Fibroblast of mammary gland (primary cell): ENCODE measurements at regions not wholly inside any gene's neighbourhood (a gene's known extent, or its start where the extent isn't known, plus 50 kb on each side); places are given as distances from the start of the nearest gene placed in this dataset.

ENCODE experiments used
- DNase-seq: peaks from one replicate; pipeline ENCODE4 v3.0.0-alpha.2; 2010; ENCODE audit warnings: low read depth
- H3K4me3 ChIP-seq: 2 replicates; pipeline ENCODE4 v1.5.1; 2011; ENCODE audit warnings: low read depth, mild to moderate bottlenecking, low read length, moderate library complexity; ENCODE audit not compliant: control insufficient read depth
- TF ChIP-seq, protein P1 (sequence below): conservative IDR thresholded peaks from 2 replicates; pipeline ENCODE4 v1.5.1; 2011; ENCODE audit warnings: low read depth, low read length, inconsistent platforms; ENCODE audit not compliant: control insufficient read depth, insufficient read depth

DNA sequence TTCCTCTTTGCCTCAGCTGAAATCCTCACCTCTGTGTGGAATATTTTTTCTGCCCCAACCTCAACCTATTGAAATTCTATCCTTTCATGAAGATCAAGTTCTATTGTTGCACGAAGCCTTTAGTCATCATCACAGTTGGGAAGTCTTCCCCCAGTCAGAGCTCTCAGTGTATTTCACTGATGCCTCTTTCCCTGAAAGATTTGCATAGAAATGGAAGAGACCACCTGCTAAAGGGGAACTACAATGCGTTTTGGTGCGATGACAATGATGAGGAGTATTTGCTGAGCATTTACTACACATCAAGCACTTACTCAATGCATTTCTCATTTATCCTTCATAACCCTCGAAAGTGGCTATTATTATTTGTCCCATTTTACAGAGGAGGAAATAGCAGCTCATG lies 151.2 kb upstream of the KLF3 start:
- no peak overlapping the region for H3K4me3 ChIP-seq
- TF ChIP-seq, protein P1, sequence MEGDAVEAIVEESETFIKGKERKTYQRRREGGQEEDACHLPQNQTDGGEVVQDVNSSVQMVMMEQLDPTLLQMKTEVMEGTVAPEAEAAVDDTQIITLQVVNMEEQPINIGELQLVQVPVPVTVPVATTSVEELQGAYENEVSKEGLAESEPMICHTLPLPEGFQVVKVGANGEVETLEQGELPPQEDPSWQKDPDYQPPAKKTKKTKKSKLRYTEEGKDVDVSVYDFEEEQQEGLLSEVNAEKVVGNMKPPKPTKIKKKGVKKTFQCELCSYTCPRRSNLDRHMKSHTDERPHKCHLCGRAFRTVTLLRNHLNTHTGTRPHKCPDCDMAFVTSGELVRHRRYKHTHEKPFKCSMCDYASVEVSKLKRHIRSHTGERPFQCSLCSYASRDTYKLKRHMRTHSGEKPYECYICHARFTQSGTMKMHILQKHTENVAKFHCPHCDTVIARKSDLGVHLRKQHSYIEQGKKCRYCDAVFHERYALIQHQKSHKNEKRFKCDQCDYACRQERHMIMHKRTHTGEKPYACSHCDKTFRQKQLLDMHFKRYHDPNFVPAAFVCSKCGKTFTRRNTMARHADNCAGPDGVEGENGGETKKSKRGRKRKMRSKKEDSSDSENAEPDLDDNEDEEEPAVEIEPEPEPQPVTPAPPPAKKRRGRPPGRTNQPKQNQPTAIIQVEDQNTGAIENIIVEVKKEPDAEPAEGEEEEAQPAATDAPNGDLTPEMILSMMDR: no peak
- no peak for DNase-seq

DNA sequence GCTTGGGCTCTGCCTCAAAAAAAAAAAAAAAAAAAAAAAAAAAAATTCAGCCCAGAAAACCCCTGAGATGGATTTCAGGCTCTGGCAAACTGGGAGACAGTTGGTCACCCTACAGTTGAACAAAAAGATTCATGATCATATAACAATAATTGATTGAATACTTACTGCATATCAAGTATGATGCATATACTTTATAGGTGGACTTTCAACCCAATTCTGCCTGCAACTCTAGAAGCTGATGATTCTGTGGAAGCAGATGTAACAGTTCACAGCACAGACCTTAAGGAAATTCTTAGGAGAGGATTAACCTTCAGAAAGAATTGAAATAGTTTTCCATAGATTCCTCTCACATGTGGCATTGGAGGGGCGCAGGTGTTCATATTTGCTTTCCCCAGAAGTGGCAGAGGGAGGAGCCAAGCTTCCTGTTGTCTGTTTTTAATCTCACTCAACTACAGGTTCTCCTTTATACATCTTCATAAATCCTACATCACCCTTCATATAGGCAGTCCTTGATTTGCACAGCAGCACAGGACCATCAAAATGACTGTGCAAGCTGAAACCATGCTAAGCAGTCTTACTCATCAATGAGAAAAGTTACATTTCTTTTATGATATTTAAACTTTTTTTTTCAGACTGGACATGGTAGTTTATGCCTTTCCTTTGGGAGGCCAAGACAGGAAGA lies 149.4 kb upstream of the KLF3 start:
- no peak overlapping the region for H3K4me3 ChIP-seq
- TF ChIP-seq, protein P1: no peak
- DNase-seq: no peak

DNA sequence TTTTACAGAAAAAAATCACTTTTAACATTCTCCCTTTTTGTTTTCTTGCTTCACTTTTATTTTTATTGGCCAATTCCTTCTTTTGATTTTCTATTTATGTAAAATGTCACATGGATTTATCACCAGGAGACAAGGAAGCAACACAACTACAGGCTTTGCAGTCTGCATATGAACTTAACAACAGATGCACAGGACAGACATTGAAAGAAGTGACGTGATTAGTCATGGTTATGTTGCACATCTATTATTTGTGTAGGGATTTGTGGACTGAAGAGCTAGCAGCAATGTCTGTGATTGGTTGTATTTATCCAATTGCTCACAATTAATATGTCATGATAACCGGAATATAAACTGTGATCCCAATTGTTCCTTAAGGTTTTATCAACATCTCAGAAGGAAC lies 147.8 kb upstream of the KLF3 start:
- no peak overlapping the region for H3K4me3 ChIP-seq
- TF ChIP-seq, protein P1: no peak
- DNase-seq: no peak

DNA sequence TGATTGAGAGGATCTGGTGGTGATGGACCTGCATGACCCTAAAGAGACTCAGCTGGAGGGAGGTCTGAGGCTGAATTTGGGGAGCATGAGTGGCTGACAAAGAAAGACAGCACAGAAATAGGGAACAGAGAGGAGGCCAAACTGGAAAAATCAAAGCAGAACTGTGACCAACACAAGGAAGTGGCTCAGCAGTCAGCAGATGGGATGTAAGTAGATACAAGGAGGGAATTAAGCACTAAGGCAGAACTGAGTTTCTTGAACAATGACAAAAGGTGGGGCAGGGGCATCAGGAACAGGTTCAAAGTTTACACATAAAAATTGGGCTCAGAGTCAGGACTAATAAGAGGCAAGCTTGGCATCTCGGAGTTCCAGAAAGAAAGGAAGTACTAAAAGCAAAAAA lies 144.3 kb upstream of the KLF3 start:
- H3K4me3 ChIP-seq: no peak overlapping the region
- DNase-seq: no peak
- TF ChIP-seq, protein P1: no peak

DNA sequence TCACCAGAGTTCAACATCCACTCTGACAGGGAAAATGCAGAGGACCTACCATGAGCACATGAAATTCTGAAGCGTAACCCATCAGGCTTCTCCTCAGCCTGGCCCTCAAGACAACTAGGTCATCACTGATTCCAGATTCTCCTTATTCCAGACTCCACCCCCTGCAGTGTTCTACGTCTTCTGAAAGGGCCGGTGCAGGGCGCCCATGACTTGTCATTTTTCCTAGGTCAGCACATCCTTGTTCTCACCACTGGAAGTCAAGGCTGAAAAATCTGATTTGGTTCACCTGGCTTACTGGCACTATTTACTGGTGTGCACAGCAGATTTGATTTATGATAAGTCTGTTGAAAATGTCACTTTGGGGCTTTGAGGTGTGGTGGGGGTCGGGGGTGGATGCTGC lies 140.9 kb upstream of the KLF3 start:
- no peak overlapping the region for H3K4me3 ChIP-seq
- TF ChIP-seq, protein P1: no peak
- no peak for DNase-seq

DNA sequence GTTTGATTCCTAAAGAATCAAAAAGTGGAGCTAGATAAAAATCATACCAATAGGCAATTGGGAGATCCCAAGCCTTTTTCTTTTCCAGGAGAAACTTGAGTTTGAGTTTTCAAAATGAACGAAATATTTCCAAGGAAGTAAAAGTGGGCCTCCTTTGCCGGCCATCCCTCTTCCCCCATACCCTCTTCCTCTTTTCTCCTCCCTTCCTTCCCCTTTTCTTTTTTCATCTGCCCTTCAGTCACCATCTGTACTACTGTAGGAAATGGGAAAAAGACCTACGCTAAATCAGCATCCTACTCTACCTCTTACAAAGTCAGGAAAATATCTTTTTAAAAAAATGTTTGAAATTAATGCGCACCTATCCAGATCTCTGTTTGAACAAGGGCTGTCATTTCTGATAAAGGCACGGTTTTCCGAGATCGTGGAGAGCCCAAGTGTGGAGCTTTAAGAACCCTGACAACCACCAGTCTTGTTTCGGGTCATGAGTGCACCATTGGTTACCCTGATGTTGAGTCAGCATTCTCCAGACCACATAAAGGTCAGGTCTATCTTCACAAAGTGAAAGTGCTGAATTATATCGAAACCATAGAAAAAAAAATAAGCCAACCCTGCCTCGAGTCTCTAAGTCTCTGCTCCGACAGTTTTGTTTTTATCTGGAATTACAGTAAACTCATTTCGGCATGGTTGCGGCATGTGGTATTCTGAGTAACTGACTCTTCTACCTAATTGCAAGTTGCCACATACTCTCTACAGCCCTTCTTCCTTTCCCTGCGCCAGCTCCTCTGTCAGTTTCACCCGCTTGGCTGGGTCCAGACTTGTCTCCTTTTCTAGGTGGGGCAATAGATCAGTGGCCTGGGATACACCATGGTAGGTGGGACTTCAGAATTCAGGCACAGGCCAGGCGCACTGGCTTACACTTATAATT lies 140.2 kb upstream of the KLF3 start:
- no peak for DNase-seq
- TF ChIP-seq, protein P1: no peak
- H3K4me3 ChIP-seq: no peak overlapping the region
